GM18867 (cell line): ENCODE measurements at regions not wholly inside any gene's neighbourhood (a gene's known extent, or its start where the extent isn't known, plus 50 kb on each side); places are given as distances from the start of the nearest gene placed in this dataset.
"Not testable (repeated sequence)": the region's sequence is repeated elsewhere in the genome, so short reads cannot be mapped to it uniquely, and the experiment has no call there.

ENCODE experiments used
- ATAC-seq: cut with Tn5 transposase; IDR thresholded peaks from one replicate; pipeline ENCODE4 v1.9.1; 2021; ENCODE audit warnings: mild to moderate bottlenecking, moderate library complexity; ENCODE audit not compliant: unreplicated experiment

GRCh38 chr1:37158113-37158749 is 123.9 kb upstream of the GRIK3 start:
- ATAC-seq, result no peak

DNA sequence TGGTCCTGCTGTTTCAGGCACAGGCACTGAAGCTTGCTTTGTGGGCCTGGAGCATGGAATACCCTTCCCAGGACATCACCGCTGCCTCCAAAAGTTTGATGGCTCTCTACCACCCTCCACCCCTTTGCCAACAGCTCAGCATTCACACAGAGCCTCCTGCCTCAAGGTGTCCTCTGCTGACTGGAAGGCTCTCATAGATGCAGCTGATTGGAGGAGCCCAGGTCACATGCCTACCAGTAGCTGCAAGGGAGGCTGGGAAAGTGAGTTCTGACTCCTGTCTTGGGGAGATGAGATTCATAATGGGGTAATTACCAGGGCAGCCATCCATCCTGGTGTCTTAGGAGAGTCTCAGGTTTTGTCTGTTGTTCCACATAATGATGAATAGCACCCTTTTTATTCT is 124.8 kb upstream of the GRIK3 start:
- no peak for ATAC-seq

DNA sequence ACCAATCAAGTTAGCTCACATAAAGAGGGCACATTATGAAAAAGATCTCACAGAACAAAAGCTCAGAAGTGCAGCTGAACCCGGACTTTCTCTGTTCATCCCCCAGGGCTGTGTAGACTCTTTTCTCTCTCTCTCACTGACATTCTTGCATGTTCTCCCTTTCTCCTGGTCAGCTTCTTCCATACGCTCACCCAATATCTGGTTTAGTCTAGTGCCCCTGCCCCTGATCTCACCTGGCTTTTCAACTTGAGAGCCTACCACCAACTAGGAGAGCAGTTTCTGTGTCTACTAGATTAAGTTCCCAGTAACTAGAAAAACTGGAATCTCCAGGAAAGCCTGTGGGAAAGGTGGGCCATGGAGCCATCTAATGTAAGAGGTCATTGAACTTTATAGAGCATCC is 126.9 kb upstream of the GRIK3 start:
- no peak for ATAC-seq

- no peak for ATAC-seq
These were observed 127.7 kb upstream of the GRIK3 start for GRCh38 chr1:37162059-37162458.

GRCh38 chr1:37166005-37166404 is 131.7 kb upstream of the GRIK3 start:
- no peak for ATAC-seq

- ATAC-seq, result no peak
These were observed 133.2 kb upstream of the GRIK3 start for GRCh38 chr1:37167479-37167878.

DNA sequence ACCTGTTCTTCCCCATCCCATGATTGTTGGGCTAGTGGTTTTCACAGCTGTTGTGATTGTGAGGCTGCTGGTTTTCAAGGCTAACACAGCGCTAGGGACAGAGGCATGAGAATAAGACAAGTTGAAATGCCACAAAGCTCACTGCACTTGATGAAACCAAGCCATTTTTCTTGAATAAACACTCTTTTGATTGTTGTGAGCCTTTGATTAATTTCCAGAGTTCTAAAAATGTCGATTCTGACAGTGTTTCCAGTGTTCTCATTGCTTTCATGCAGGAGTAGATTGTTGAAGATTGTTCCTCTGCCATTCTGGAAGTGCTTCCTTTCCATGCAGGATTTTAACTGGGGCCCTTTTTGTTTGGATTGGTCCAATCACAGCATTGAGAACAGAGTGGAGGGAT is 134.9 kb upstream of the GRIK3 start:
- ATAC-seq, result no peak

GRCh38 chr1:37169743-37170275 is 135.5 kb upstream of the GRIK3 start:
- no peak for ATAC-seq

DNA sequence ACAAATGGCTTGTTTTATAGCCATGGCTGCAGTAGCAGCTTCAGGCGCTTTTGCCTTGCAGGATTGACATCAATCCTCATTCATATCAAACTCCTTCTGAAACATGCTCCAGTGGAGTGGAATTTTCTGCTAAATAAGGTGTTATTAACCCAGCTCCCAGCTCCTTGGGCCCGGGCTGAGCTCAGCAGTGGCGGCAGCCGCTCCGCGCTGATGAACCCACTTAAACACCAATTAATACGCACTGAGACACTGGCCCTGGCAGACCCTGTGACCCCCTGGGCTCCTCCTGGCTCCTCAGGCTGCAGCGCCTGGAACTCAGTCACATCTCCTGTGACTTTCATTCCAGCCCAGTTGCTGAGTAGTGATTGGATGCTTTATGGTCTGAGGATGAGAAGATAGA is 137.4 kb upstream of the GRIK3 start:
- no peak for ATAC-seq

GRCh38 chr1:37174341-37174740 is 140.0 kb upstream of the GRIK3 start:
- no peak for ATAC-seq

DNA sequence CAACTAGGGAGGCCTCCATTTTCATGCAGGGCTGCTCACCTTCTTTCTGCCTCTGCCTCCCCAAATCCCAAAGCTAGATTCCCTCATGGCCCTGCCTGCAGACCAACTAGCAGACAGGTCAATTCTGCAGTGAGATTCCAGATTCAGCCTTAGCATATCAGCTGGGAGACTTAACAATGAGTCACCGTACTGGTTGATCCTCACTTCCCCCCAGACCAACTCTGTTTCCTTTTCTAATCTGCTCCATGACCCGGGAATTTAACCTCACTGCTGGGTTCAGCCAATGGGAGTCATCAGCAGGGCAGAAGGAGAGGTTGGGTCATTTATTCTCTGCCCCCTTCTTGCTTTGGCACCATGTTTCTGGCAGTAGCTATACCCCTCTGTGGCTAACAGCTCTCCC is 140.6 kb upstream of the GRIK3 start:
- ATAC-seq, result no peak

- no peak for ATAC-seq
These were observed 141.4 kb upstream of the GRIK3 start for GRCh38 chr1:37175666-37176215.

- no peak for ATAC-seq
These were observed 142.0 kb upstream of the GRIK3 start for GRCh38 chr1:37176269-37176668.

- ATAC-seq, result no peak
These were observed 143.0 kb upstream of the GRIK3 start for GRCh38 chr1:37177230-37177864.

DNA sequence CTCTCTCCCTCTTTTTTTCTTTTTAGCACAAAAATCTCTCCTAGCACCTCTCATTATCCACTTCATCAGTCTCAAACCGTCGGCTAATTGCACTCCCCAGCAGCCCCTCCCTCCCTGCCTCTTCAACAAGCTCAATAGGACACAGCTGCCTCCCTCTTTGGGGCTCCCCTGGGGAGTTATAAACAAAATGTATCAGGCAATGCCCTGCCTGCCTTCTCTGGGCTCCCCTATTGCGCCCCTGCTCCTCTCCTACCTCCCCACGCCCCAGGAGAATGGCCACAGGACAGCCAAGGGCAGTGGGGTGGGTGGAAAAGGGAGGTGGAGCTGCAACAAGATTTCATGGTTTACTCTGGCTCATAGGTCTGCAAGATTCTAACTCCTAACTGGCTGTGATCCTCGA is 147.1 kb upstream of the GRIK3 start:
- ATAC-seq, result no peak

DNA sequence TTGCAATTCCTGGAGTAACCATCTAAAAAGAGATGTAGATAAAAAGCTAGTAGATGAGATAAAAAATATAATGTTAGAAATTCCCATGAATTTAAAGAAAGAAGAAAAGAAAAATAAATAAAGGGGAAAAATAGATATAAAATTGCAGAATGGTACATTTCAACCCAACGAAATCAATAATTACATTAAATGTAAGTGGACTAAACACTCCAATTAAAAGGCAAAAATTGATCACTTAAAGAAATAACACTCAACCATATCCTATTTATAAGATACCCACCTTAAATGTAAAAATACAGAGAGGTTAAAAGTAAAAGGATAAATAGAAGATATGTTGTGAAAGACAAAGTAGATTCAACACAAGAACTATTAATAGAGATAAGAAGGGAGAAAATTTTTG is 150.5 kb upstream of the GRIK3 start:
- no peak for ATAC-seq

DNA sequence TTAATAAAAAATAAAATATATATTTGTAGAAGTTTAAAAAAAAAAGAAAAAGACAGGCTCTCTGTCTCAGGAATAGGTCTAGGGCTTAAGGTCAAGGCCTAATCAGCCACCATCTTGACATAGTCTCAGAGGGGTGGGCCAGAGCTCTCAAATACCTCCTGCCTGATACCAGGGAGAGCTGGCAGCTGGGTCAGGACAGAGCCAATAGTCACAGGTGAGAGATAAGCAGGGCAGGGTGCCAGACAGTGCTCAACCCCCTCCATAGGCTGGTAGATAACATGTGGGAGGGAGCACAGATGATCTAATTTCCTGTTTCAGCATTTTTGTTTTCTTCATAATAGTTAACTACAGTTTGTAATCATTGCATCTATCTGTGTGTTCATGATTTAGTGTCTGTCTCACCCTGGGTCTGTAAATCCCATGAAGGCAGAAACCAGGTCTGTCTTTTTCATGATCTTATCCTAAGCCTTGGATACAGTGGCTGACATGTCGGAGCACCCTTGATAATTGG is 152.0 kb upstream of the GRIK3 start:
- no peak for ATAC-seq

DNA sequence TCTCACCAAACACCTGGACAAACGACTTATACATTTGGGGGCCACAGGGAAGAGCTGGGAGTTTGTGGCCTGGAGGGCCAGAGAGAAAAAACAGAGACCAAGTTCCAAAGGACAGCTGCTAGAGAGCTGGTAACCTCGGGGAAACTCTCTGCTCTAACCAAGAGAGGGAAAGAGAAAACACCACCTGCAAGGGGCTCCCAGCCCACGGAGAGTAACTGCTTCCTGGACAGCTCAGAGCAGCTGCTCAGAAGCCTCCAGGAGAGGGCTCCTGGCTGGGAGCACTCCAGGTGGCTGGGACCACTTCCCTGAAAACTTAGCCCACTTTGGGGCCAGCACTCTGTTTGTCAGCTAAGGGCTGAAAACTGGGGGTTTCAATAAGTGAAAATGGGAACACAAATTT is 154.8 kb upstream of the GRIK3 start:
- no peak for ATAC-seq

GRCh38 chr1:37197411-37197810 is 163.1 kb upstream of the GRIK3 start:
- ATAC-seq, result no peak

- not testable (repeated sequence) for ATAC-seq
These were observed 180.0 kb upstream of the GRIK3 start for GRCh38 chr1:37214305-37214704.

DNA sequence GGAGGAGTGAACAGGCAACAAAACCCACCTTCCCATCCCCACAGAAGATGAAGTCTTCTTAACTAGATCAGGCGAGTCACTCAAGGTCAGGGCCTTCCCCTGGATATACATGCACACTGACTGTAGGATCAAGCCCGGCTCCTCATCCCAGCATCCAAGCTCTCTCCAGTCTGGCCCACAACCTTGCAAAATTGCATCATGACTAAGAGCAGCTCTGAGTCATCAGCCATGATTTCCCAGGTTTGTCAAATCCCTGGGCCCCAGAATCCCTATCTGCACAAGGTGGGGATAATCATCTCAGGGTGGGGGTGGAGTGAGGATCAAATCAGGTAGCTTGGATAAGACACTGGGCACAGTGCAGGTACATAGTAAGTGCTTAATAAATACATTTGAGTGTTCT is 199.3 kb upstream of the GRIK3 start:
- no peak for ATAC-seq

DNA sequence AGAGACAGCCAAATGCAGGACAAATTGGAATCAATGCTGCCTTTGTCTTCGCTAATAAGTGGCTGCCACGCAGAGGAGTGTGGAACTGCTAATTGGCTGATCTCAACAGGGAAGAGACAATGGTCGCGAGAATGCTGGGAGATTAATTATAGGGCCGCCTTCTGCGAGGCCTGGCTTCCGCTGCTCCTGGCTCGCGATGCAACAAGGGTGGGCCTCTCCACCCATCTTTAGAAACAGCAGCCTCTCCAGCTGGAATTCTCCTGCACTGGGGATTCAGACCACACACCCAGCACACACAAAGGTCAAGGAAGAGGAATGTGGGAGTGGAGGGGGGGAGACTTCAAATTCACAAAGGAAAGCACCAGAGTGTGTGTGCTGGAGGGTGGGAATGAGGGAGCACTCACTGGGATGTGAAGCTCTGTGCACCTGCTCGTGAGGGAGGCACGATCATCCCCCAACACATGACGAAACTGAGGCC is 200.7 kb upstream of the GRIK3 start:
- no peak for ATAC-seq
